GM18858 (cell line): ENCODE measurements at regions not wholly inside any gene's neighbourhood (a gene's known extent, or its start where the extent isn't known, plus 50 kb on each side); places are given as distances from the start of the nearest gene placed in this dataset.

Source experiments
- ATAC-seq: cut with Tn5 transposase; IDR thresholded peaks from one replicate; pipeline ENCODE4 v1.9.1; 2021; ENCODE audit not compliant: unreplicated experiment

- ATAC-seq: no peak
These were observed 70.4 kb upstream of the TBCA start for GRCh38 chr5:77846422-77847128.

- ATAC-seq: no peak
These were observed 69.1 kb upstream of the TBCA start for GRCh38 chr5:77845324-77845646.

GRCh38 chr5:77844623-77845323 lies 68.6 kb upstream of the TBCA start:
- ATAC-seq: no peak

GRCh38 chr5:77844373-77844622 lies 68.2 kb upstream of the TBCA start:
- ATAC-seq: no peak

GRCh38 chr5:77843570-77844372 lies 67.6 kb upstream of the TBCA start:
- no peak for ATAC-seq

- ATAC-seq: no peak
These were observed 66.1 kb upstream of the TBCA start for GRCh38 chr5:77842243-77842642.

- no peak for ATAC-seq
These were observed 65.5 kb upstream of the TBCA start for GRCh38 chr5:77841616-77842015.

GRCh38 chr5:77840930-77841329 lies 64.8 kb upstream of the TBCA start:
- ATAC-seq: no peak

GRCh38 chr5:77839691-77840090 lies 63.6 kb upstream of the TBCA start:
- ATAC-seq: no peak

GRCh38 chr5:77832938-77833337 lies 56.8 kb upstream of the TBCA start:
- no peak for ATAC-seq

GRCh38 chr5:77832166-77832770 lies 56.1 kb upstream of the TBCA start:
- ATAC-seq: no peak

- no peak for ATAC-seq
These were observed 52.3 kb upstream of the TBCA start for GRCh38 chr5:77828445-77828844.
